LoVo (cell line): ENCODE measurements at regions not wholly inside any gene's neighbourhood (a gene's known extent, or its start where the extent isn't known, plus 50 kb on each side); places are given as distances from the start of the nearest gene placed in this dataset.

ENCODE experiments used
- DNase-seq: peaks from one replicate; pipeline ENCODE4 v3.0.0-alpha.2; 2016; ENCODE audit warnings: low spot score

DNA sequence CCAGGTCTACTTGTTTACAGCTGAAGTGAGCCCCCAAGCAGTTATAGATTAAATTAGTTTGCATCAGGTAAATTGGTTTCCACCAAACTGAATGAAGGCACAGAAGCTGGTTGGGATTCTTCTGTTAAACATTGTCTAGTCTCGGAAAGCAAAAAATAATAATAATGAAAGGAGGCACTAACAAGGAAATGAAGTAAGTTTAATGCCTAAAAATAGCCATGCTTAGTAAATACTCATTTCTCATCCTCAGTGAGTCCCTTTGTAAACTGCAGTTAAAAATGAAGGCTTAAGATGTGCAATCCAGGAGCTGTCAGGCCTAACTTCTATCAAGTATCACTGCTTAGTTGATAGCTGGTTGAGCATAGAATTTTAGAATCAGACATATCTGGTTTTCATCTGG lies 113.5 kb downstream of the BTG1 start:
- no peak for DNase-seq

DNA sequence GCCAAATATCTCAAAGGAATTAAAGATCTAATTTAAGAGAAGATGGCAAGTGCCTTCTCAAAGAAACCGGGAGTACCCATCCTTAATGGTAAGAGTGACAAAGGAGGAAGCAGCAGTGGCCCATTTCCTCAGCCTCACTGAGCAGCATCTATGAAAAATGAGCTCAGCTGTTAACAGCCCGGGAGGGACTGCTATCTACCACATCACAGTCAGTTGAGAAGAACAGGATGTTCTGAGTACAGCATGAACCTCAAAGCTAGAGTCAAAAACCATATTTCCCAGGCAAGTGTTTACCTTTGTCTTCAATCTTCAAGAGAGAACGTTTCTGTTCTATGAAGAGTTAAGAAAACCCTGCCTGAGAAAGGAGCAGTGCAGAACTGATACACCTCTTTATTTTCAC lies 115.0 kb downstream of the BTG1 start:
- no peak for DNase-seq

- no peak for DNase-seq
Measured at GRCh38 chr12:92029902-92030586, 115.6 kb downstream of the BTG1 start.

DNA sequence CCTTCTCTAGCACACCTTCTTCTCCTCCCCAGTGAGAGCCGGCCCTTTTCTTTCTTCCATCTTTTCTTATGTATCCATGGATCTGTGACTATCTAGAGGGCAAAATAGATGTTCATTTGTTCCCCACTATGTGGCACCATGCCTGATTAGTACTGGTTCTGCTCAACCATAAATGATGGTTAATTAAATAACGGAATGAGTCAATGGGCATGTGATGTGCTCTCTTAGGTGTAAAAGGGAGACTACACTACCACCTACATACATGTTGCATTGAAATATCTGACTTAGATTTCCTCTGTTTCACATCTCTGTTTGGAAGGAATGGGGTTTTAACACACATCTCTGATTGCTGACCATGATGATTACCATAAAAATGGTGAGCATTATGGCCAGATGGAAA lies 116.5 kb downstream of the BTG1 start:
- DNase-seq: no peak

GRCh38 chr12:92028441-92028709 lies 117.3 kb downstream of the BTG1 start:
- no peak for DNase-seq

DNA sequence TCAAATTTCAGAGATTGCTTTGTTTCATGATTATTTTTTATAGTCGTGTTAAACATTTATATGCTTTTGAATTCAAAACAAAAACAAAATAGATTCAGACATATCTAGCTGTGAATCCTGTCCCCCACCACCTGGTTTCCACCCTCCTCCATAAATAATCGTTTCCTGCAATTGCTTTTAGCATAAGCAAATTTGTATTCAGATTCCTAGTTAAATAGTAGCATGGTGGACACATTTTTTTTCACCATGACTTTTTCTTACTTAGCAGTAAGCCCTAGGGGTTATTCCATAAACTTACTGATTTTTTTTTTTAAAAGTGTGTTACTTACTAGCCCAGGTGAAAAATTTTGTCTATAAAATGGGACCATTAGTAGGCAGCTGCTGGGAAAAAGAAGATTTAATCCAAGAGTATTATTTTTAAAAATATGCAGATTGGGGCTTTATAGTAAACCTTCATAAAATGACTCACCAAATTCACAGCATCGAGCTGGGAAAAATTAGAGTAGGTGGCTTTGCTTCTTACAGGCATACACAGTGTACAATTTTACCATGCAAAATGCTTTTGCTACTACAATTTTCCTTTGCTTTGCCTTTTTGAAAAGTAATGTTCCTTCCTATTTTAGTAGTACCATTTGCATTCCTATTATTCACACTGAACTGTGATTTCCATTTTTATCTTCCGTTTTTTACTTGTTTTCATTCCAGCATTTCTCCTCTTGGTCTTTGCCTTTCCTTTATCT lies 117.8 kb downstream of the BTG1 start:
- DNase-seq: no peak

GRCh38 chr12:92027243-92027642 lies 118.4 kb downstream of the BTG1 start:
- DNase-seq: no peak

DNA sequence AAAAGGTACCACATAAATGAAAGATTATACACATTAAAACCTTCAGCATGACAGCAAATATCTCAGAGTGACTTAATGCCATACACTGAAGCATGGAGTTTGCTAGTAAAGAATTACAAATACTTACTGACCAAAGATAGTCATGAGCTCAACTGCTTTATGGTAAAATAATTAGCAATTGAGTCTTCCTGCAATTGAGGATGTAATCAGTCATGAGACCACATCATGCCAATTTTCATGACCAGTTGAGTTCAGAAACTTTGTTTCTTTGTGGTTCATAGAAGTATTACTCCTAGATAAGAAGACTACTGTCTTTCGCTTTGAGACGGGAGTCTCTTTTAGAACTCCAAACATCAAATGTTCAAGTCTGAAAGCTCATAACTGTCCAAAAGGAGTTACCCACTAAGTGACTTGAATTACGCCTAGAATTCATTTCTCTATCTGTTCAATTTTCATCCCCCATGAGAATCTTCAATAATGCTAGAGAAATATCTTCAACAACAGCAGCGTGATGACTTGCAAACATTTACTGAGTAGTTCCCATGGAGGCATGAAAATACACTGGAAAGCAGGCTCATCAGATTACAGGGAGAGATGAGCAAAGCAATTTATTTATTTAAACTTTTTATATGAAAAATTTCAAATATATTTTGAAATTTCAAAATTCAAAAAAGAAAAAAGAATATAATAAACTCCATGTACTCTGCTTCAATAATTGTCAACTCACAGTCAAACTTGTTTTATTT lies 120.0 kb downstream of the BTG1 start:
- DNase-seq: no peak

DNA sequence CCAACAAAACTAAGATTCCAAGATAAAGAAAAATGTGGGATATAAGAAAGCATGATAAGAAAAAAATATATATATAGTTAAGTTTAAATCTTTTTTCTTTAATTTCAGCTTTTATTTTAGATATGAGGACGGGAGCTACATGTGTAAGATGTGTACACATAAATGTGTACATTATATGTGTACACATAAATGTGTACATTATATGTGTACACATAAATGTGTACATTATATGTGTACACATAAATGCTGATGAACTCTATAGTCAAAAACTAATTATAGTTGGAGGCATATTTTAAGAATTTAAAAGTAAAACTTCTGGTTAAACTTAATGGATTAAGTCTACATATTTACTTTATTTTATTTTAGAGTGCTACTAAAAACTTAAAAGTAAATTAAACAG lies 123.6 kb downstream of the BTG1 start:
- DNase-seq: no peak

- no peak for DNase-seq
Measured at GRCh38 chr12:92021666-92022035, 124.0 kb downstream of the BTG1 start.

- DNase-seq: no peak
Measured at GRCh38 chr12:92020983-92021665, 124.5 kb downstream of the BTG1 start.

GRCh38 chr12:92019491-92020277 lies 126.0 kb downstream of the BTG1 start:
- DNase-seq: no peak

- no peak for DNase-seq
Measured at GRCh38 chr12:92012691-92013090, 133.0 kb downstream of the BTG1 start.

DNA sequence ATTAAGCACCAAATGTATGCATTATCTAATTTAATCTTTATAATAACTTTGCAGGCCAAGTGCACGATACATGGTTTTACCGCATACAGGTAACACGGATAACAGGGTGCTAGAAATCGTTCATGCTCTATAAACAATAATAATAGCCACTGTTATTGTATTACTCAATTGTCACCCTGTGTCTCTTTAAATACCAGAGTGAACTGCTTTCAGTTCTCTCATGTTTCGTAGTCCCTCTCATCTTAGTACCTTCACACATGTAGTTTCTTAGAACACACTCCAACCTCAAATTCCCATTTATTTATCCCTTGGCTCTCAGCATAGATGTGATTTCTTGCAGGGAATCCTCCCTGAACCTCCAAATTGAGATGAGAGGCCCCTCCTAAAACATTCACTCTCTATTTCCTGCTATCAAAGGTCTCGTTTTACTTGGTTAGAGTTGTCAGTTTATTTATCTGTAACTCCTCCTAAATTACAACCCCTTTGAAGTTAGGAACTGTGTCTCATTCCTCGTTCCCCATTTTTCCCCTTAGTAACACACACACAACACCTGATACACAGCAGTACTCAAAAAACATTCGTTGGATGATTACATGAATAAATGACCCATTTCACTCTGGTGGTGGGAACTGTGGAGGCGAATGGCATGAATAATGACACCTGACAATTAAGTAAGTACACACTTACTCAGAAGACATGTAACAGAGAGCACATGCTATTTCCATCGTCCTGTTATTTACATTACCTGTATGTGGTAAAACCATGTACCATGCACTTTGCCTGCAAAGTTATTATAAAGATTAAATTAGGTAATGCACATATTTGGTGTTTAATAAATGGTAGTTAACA lies 134.6 kb downstream of the BTG1 start:
- DNase-seq: no peak

GRCh38 chr12:92010368-92010767 lies 135.3 kb downstream of the BTG1 start:
- DNase-seq: no peak

DNA sequence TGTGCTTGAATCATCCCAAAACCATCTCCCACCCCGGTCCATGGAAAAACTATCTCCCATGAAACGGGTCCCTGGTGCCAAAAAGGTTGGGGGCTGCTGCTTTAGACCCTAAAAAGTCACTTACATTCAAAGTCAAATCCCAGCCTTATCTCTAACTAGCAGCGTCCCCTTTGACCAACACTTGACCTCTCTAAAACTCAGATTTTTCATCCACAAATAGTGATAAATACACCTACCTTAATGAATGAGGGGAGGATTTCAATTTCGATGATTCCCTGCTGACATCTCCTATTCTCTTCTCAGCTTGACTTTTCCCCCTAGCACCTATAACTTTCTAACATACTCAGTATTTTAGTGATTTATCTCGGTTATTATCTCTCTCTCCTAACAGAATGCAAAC lies 137.3 kb downstream of the BTG1 start:
- DNase-seq: no peak

DNA sequence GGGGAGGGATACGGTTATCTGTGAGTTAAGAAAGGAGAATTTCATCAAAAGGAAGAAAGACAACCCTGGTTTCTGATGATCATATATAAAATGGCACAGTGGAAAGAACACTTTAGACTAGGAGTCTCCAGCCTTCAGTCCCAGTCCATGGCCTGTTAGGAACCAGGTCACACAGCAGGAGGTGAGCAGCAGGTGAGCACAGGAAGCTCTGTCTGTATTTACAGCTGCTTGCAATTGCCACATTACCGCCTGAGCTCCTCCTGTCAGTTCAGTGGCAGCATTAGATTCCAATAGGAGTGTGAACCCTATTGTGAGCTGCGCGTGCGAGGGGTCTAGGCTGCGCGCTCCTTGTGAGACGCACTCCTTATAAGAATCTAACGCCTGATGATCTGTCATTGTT lies 137.9 kb downstream of the BTG1 start:
- no peak for DNase-seq

DNA sequence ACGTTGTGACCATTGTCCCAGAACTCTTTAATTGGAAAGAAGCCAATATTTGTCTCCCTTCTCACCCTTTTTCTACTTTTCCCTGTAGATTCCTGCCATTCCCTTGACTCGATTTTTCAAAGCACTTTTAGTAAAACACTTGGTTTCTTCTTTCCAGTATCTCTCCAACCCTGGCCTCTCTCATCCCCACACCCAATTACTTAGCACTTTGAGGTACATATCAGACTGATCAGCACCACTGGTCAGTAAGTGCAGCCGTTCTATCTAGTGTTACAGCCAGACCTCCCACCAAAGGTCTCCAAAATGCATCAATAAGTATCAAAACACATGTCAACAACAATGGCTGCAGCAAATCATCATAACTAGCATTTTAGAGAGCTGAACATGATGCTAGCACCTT lies 141.9 kb downstream of the BTG1 start:
- no peak for DNase-seq

DNA sequence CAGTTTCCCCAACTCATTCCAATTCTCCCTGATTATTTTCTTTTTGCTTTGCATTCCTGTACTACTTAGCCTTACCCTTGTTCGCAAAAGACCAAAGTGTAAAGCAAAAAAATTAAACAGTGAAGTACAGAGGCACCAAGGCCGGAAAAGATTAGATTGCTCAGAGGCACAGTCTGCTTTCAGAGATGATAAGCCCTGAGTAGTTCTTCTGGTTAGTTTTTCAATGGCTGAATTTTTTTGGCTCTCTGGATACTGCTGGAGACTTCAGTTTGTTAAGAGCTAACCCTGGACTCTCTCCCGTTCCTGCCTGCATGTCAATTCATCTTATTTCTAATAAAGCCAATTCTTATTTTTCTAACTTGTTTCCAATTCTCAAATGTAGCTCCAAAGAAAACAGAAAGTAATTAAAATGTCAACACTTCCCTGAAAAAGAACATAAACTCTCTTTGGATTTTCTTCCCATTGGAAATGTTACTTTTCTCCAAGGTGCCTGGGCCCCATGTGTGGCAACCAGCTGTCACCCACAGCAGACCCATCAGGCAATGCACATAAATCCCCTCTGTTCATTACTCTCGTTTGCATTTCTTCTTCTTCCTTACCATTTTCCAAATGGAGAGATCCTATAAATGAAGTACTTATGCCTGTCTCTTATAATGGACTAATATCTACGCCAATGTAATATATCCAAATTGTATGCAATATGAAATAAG lies 142.8 kb downstream of the BTG1 start:
- DNase-seq: no peak

DNA sequence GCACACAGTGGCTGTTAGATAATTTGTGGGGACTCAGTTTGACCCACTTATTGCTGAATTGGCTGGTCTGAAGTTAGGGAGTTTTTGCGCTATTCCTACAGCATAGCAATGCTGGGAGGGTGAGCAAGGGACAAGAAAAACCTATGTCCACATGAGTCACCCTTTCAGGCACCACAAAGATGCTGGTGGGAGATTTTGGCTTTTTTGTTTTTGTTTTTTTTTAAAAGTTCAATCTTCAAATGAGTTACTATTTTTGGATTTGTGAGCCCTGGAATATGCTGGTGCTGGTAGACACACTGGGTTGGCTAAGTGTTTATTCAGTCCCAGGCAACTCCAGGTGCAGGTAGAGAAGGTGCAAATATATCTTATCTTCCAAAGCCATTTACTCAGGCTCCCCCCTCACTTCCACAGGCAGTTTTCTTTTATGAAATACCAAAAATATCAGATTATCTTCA lies 143.4 kb downstream of the BTG1 start:
- no peak for DNase-seq
